ENCODE measurements at regions not wholly inside any gene's neighbourhood (a gene's known extent, or its start where the extent isn't known, plus 50 kb on each side); places are given as distances from the start of the nearest gene placed in this dataset.

- DNase-seq (ENCODE audit: low spot score in 2 of 2), result no peak
- no peak for TF ChIP-seq POLR2A (IDR thresholded peaks at IDR 0.05)
- TF ChIP-seq CTCF (IDR thresholded peaks at IDR 0.05), result no peak
- TF ChIP-seq EP300 (IDR thresholded peaks at IDR 0.05), result no peak
- no peak for TF ChIP-seq POLR2AphosphoS5 (IDR thresholded peaks at IDR 0.05)
- no peaks in the 10 kb centered on the region for H3K9me3 ChIP-seq
- no peak overlapping the region for H3K4me3 ChIP-seq
- H3K27ac ChIP-seq, result no peak overlapping the region
- H3K4me1 ChIP-seq, result no peaks in the 10 kb centered on the region
- H3K27me3 ChIP-seq, result no peaks in the 10 kb centered on the region
- H3K36me3 ChIP-seq, result no peaks in the 10 kb centered on the region
Observed at GRCh38 chr10:47087667-47088066, 176.4 kb downstream of the PTPN20 start.

- no peak for DNase-seq (ENCODE audit: low spot score in 2 of 2)
- H3K4me3 ChIP-seq, result no peak overlapping the region
- WGBS, result 87% methylated on average over 10 of the region's 10 CpGs
- no peaks in the 10 kb centered on the region for H3K36me3 ChIP-seq
- H3K9me3 ChIP-seq, result no peaks in the 10 kb centered on the region
- H3K27me3 ChIP-seq, result no peaks in the 10 kb centered on the region
- H3K4me1 ChIP-seq, result no peaks in the 10 kb centered on the region
- H3K27ac ChIP-seq, result no peak overlapping the region
- TF ChIP-seq EP300 (IDR thresholded peaks at IDR 0.05) (no peak), POLR2A (IDR thresholded peaks at IDR 0.05) (no peak), CTCF (IDR thresholded peaks at IDR 0.05) (no peak), POLR2AphosphoS5 (IDR thresholded peaks at IDR 0.05) (no peak)
Observed at GRCh38 chr10:47088656-47089354, 177.6 kb downstream of the PTPN20 start.

GRCh38 chr10:47090042-47090441, 178.8 kb downstream of the PTPN20 start:
- H3K27me3 ChIP-seq, result no peaks in the 10 kb centered on the region
- H3K4me3 ChIP-seq, result no peak overlapping the region
- WGBS, result 87% methylated on average over 3 of the region's 3 CpGs
- no peaks in the 10 kb centered on the region for H3K4me1 ChIP-seq
- H3K27ac ChIP-seq, result no peak overlapping the region
- TF ChIP-seq POLR2A (IDR thresholded peaks at IDR 0.05), result no peak
- no peak for TF ChIP-seq CTCF (IDR thresholded peaks at IDR 0.05)
- no peak for TF ChIP-seq POLR2AphosphoS5 (IDR thresholded peaks at IDR 0.05)
- no peak for TF ChIP-seq EP300 (IDR thresholded peaks at IDR 0.05)
- H3K36me3 ChIP-seq, result no peaks in the 10 kb centered on the region
- H3K9me3 ChIP-seq, result no peaks in the 10 kb centered on the region
- DNase-seq (ENCODE audit: low spot score in 2 of 2), result peak in 1 of 2 donors; percentile 1

GRCh38 chr10:47090903-47091302, 179.7 kb downstream of the PTPN20 start:
- Histone ChIP-seq H3K27me3 (no peaks in the 10 kb centered on the region), H3K36me3 (no peaks in the 10 kb centered on the region), H3K27ac (no peak overlapping the region), H3K9me3 (no peaks in the 10 kb centered on the region), H3K4me1 (no peaks in the 10 kb centered on the region), H3K4me3 (no peak overlapping the region)
- WGBS, result 81% methylated on average over 7 of the region's 7 CpGs
- TF ChIP-seq EP300 (IDR thresholded peaks at IDR 0.05) (no peak), POLR2AphosphoS5 (IDR thresholded peaks at IDR 0.05) (no peak), CTCF (IDR thresholded peaks at IDR 0.05) (no peak), POLR2A (IDR thresholded peaks at IDR 0.05) (no peak)
- peak in 1 of 2 donors; percentile 47 for DNase-seq (ENCODE audit: low spot score in 2 of 2)

- TF ChIP-seq POLR2A (IDR thresholded peaks at IDR 0.05) (no peak), EP300 (IDR thresholded peaks at IDR 0.05) (no peak), CTCF (IDR thresholded peaks at IDR 0.05) (no peak), POLR2AphosphoS5 (IDR thresholded peaks at IDR 0.05) (no peak)
- 90% methylated on average over 2 of the region's 2 CpGs for WGBS
- DNase-seq (ENCODE audit: low spot score in 2 of 2), result peak in 1 of 2 donors; percentile 35
- H3K9me3 ChIP-seq, result no peaks in the 10 kb centered on the region
- no peaks in the 10 kb centered on the region for H3K27me3 ChIP-seq
- H3K4me1 ChIP-seq, result no peaks in the 10 kb centered on the region
- H3K36me3 ChIP-seq, result no peaks in the 10 kb centered on the region
- H3K4me3 ChIP-seq, result no peak overlapping the region
- no peak overlapping the region for H3K27ac ChIP-seq
Observed at GRCh38 chr10:47091421-47091820, 180.2 kb downstream of the PTPN20 start.
